ENCODE measurements at regions not wholly inside any gene's neighbourhood (a gene's known extent, or its start where the extent isn't known, plus 50 kb on each side); places are given as distances from the start of the nearest gene placed in this dataset.
A peak's percentile ranks its signal among the peaks of the same experiment; 100 is the strongest.

DNA sequence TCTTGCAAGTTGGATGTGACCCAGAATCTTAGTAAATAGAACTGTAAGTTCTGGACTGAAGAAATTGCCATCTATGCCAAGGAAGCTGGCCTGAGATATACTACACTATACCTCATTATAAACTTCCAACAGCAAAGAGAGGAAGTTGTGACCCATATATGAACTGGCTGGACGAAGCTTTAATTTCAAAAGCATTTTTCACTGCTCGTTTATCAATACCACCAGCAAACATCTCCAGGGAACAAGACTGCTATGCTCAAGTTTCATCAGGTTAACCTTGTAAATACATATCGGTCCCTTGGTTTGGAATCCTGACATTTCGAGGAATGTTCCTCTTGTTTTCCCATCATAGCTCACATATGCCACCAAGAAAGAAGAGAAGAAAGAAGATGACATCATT is 334.5 kb upstream of the IGFBP7 start:
- no peak for DNase-seq (ENCODE audit: low read depth, low spot score)
- Mint-ChIP-seq H3K4me1 (peaks cover 4% of the 10 kb centered on the region), H3K27me3 (ENCODE audit: low read depth) (no peaks in the 10 kb centered on the region), H3K9me3 (no peaks in the 10 kb centered on the region), H3K27ac (ENCODE audit: unreplicated experiment) (no peak overlapping the region), H3K36me3 (ENCODE audit: low read depth) (no peaks in the 10 kb centered on the region), H3K4me3 (no peak overlapping the region)
- TF ChIP-seq, protein P1, sequence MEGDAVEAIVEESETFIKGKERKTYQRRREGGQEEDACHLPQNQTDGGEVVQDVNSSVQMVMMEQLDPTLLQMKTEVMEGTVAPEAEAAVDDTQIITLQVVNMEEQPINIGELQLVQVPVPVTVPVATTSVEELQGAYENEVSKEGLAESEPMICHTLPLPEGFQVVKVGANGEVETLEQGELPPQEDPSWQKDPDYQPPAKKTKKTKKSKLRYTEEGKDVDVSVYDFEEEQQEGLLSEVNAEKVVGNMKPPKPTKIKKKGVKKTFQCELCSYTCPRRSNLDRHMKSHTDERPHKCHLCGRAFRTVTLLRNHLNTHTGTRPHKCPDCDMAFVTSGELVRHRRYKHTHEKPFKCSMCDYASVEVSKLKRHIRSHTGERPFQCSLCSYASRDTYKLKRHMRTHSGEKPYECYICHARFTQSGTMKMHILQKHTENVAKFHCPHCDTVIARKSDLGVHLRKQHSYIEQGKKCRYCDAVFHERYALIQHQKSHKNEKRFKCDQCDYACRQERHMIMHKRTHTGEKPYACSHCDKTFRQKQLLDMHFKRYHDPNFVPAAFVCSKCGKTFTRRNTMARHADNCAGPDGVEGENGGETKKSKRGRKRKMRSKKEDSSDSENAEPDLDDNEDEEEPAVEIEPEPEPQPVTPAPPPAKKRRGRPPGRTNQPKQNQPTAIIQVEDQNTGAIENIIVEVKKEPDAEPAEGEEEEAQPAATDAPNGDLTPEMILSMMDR (conservative IDR thresholded peaks at IDR 0.05) = no peak

DNA sequence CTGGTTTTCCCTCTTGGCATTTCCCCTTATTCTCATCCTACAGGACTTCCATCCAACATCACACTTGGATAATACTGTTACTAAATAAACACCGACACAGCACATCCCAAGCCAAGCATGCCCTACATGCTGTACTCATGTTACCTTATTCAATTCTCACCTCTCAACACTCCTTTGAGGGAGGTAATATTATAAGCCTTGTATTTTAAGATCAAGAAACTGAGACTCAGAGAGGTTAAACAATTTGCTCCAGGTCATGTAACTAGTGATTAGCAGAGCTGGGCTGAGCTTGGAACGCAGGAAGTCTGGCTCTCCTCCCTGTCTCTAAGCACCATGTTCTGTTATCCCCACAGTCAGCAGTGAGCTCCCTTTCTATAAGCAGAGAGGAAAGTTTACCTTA is 333.6 kb upstream of the IGFBP7 start:
- TF ChIP-seq, protein P1 (conservative IDR thresholded peaks at IDR 0.05) = no peak
- Mint-ChIP-seq H3K27me3 (ENCODE audit: low read depth) (no peaks in the 10 kb centered on the region), H3K4me1 (peaks cover 4% of the 10 kb centered on the region), H3K9me3 (no peaks in the 10 kb centered on the region), H3K36me3 (ENCODE audit: low read depth) (no peaks in the 10 kb centered on the region), H3K27ac (ENCODE audit: unreplicated experiment) (no peak overlapping the region), H3K4me3 (no peak overlapping the region)
- DNase-seq (ENCODE audit: low read depth, low spot score) = no peak

DNA sequence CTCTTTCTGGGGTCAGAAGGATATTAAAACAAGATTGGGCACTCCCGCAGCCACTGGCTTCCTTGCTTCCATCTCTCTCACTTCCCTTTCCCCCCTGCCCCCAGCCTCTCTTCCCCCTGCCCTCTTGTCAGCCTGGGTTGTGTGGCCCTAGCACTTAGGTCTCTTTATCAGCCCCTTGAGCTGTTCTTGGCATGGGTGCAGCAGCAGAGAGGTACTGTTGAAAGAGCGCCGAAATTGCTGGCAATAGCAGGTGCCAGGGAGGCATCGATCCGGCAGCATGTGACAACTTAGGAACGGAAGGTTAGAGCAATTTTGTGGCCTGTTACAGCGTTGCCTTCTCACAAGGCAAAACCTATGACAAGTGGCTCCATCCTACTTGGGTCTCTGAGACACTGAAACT is 333.1 kb upstream of the IGFBP7 start:
- no peak overlapping the region for H3K27ac Mint-ChIP-seq (ENCODE audit: unreplicated experiment)

DNA sequence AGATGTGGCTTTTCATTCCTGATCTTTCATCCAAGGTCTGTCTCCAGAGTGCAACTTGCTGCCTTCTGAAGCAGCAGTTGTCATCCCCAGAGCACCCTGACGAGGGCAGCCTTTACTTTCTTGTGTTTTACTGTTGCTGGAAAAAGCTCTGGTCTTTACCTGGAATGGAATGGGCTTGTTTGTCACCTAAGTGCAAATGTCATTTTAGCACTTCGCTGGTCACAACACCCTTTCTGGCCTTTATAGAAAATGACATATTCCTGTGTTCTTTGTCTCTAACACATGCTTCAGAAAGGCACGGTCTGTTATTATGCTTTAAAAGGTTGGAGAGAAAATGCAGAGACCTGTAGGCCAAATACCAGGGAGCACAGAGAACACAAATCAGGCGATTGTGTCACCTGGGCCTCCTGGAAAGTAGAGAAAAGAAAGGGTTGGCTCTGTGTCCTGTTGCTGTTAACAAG is 332.7 kb upstream of the IGFBP7 start:
- H3K27ac Mint-ChIP-seq (ENCODE audit: unreplicated experiment) = no peak overlapping the region
- H3K27me3 Mint-ChIP-seq (ENCODE audit: low read depth) = no peaks in the 10 kb centered on the region
- TF ChIP-seq, protein P1 (conservative IDR thresholded peaks at IDR 0.05) = peak; percentile 93
- no peaks in the 10 kb centered on the region for H3K36me3 Mint-ChIP-seq (ENCODE audit: low read depth)
- H3K4me3 Mint-ChIP-seq = no peak overlapping the region
- peak; percentile 55 for DNase-seq (ENCODE audit: low read depth, low spot score)
- H3K9me3 Mint-ChIP-seq = no peaks in the 10 kb centered on the region
- H3K4me1 Mint-ChIP-seq = peaks cover 4% of the 10 kb centered on the region

More for the DNA sequence above, 333.1 kb upstream of the IGFBP7 start:
- Mint-ChIP-seq H3K4me3 (no peak overlapping the region), H3K36me3 (ENCODE audit: low read depth) (no peaks in the 10 kb centered on the region), H3K9me3 (no peaks in the 10 kb centered on the region), H3K4me1 (peaks cover 4% of the 10 kb centered on the region), H3K27me3 (ENCODE audit: low read depth) (no peaks in the 10 kb centered on the region)
- TF ChIP-seq, protein P1 (conservative IDR thresholded peaks at IDR 0.05) = no peak
- DNase-seq (ENCODE audit: low read depth, low spot score) = no peak

DNA sequence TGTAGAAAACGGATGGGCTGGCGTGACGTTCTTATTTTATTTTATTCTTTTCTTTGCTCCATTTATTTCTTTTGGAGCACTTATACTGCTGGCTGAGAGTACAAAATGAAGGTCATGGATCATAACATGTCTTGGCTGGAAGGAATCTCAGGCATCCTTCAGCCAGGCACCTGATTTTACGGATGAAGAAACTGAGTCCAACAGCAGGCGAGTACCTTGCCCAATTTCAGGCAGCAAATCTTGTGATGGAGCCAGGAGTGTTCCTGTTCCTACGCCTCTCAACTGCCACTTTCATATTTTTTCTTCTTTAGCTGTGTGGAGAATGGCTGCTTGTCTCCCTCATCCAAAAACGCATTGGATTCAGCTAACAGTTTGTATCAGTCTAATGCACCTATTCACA is 332.1 kb upstream of the IGFBP7 start:
- Mint-ChIP-seq H3K4me1 (peaks cover 4% of the 10 kb centered on the region), H3K27me3 (ENCODE audit: low read depth) (no peaks in the 10 kb centered on the region), H3K36me3 (ENCODE audit: low read depth) (no peaks in the 10 kb centered on the region), H3K27ac (ENCODE audit: unreplicated experiment) (no peak overlapping the region), H3K9me3 (no peaks in the 10 kb centered on the region), H3K4me3 (no peak overlapping the region)
- TF ChIP-seq, protein P1 (conservative IDR thresholded peaks at IDR 0.05) = no peak
- no peak for DNase-seq (ENCODE audit: low read depth, low spot score)

DNA sequence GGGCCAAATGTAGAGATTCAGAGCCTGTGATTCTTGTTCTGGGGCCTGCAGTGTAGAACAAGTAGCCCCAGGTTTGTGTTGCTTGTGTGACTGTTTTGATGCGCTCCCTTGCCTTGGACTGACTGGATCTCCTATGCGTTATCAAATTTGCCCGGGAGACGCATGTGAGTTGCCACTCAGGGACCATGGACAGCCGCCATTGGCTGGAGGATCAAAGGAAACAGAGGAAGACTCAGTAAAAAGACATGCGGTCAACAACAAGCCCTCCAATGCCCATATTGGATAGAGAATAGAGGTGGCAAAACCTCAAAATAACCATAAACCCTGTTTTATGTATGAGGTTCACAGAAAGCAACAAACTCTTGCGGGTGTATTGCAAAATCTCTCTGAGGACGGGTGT is 327.5 kb upstream of the IGFBP7 start:
- H3K4me3 Mint-ChIP-seq = no peak overlapping the region
- no peaks in the 10 kb centered on the region for H3K36me3 Mint-ChIP-seq (ENCODE audit: low read depth)
- DNase-seq (ENCODE audit: low read depth, low spot score) = no peak
- no peaks in the 10 kb centered on the region for H3K27me3 Mint-ChIP-seq (ENCODE audit: low read depth)
- TF ChIP-seq, protein P1 (conservative IDR thresholded peaks at IDR 0.05) = no peak
- H3K9me3 Mint-ChIP-seq = no peaks in the 10 kb centered on the region
- peak overlapping the region; percentile 7 for H3K27ac Mint-ChIP-seq (ENCODE audit: unreplicated experiment)
- peaks cover 4% of the 10 kb centered on the region for H3K4me1 Mint-ChIP-seq

Data from neural crest cell (in vitro differentiated cells).